Kidney (tissue), 13 donors: ENCODE measurements at regions not wholly inside any gene's neighbourhood (a gene's known extent, or its start where the extent isn't known, plus 50 kb on each side); places are given as distances from the start of the nearest gene placed in this dataset.
A peak's percentile ranks its signal among the peaks of the same experiment; 100 is the strongest.

Source experiments
- DNase-seq, 5 donors: peaks; one replicate each; pipeline ENCODE4 v3.0.0-alpha.2; 2013 to 2020
- FAIRE-seq: peaks from 2 replicates; lab custom pipeline; 2012; peaks lifted over from hg19 to GRCh38; lab: Jason Lieb, UNC
- H3K27ac ChIP-seq, 2 donors: one replicate each; pipeline ENCODE4 v1.7.0; 2013; ENCODE audit warnings: low read depth in 2 of 2, low read length in 2 of 2, inconsistent platforms in 1 of 2
- H3K27me3 ChIP-seq: one replicate; pipeline ENCODE4 v1.7.1; 2013; ENCODE audit warnings: low read length, inconsistent platforms; ENCODE audit not compliant: control insufficient read depth, insufficient read depth
- H3K36me3 ChIP-seq, 3 donors: one replicate each; pipeline versions ENCODE4 v1.7.0 to v1.7.1; 2013; ENCODE audit warnings: low read length in 3 of 3, control low read depth in 1 of 3, inconsistent platforms in 1 of 3; ENCODE audit not compliant: insufficient read depth in 3 of 3, control insufficient read depth in 2 of 3
- H3K4me1 ChIP-seq, 3 donors: one replicate each; pipeline versions ENCODE4 v1.7.0 to v1.7.1; 2013; ENCODE audit warnings: low read length in 3 of 3, inconsistent platforms in 1 of 3, low read depth in 1 of 3; ENCODE audit not compliant: control insufficient read depth in 2 of 3, insufficient read depth in 2 of 3
- H3K4me3 ChIP-seq, 3 donors: one replicate each; pipeline versions ENCODE4 v1.7.0 to v1.8.1; 2013; ENCODE audit warnings: low read length in 3 of 3, control low read depth in 1 of 3, inconsistent platforms in 1 of 3
- H3K9ac ChIP-seq, 3 donors: one replicate each; pipeline versions ENCODE4 v1.7.0 to v1.7.1; 2013; ENCODE audit warnings: low read length in 3 of 3, control low read depth in 1 of 3, inconsistent platforms in 1 of 3
- H3K9me3 ChIP-seq, 3 donors: one replicate each; pipeline versions ENCODE4 v1.7.0 to v1.7.1; 2013; ENCODE audit warnings: low read length in 3 of 3, control low read depth in 1 of 3, inconsistent platforms in 1 of 3; ENCODE audit not compliant: control insufficient read depth in 2 of 3, insufficient read depth in 1 of 3
- CTCF ChIP-seq: IDR thresholded peaks from 3 replicates; pipeline ENCODE4 v1.5.1; 2012; ENCODE audit warnings: mild to moderate bottlenecking, moderate library complexity, borderline replicate concordance; ENCODE audit not compliant: insufficient read depth; ENCODE audit errors: extremely low read depth
- intact Hi-C: fragments of 100-400 bp; cut with DNase I; formaldehyde crosslinking; loops from one replicate; pipeline ENCODE4 v1.11.1; 2022
- donor health status: control.
- donor health status: control.
- donor health status: control.
- donor health status: control.
- donor health status: control.
- donor health status: DM: yes; HTN: yes; CAD: no.
- donor health status: Normal renal cell carcinoma (clear cell type).

GRCh38 chr4:123346330-123346940, 50.2 kb upstream of the SPRY1 start:
- no peak for TF ChIP-seq CTCF
- Histone ChIP-seq H3K4me1 (peaks cover 0 to 2% (median 0%) of the 10 kb centered on the region in 3 donors), H3K27ac (no peak overlapping the region), H3K36me3 (no peaks in the 10 kb centered on the region), H3K4me3 (no peak overlapping the region), H3K9me3 (no peaks in the 10 kb centered on the region), H3K9ac (no peak overlapping the region), H3K27me3 (no peaks in the 10 kb centered on the region)
- intact Hi-C loops: no loop called here
- FAIRE-seq (no peak), DNase-seq (peak in 3 of 5 donors; percentile 28 to 80 (median 66))
